GM21360 (cell line): ENCODE measurements at regions not wholly inside any gene's neighbourhood (a gene's known extent, or its start where the extent isn't known, plus 50 kb on each side); places are given as distances from the start of the nearest gene placed in this dataset.

ENCODE experiments used
- ATAC-seq: cut with Tn5 transposase; IDR thresholded peaks from one replicate; pipeline ENCODE4 v1.9.1; 2021; ENCODE audit warnings: mild to moderate bottlenecking, moderate library complexity; ENCODE audit not compliant: unreplicated experiment

DNA sequence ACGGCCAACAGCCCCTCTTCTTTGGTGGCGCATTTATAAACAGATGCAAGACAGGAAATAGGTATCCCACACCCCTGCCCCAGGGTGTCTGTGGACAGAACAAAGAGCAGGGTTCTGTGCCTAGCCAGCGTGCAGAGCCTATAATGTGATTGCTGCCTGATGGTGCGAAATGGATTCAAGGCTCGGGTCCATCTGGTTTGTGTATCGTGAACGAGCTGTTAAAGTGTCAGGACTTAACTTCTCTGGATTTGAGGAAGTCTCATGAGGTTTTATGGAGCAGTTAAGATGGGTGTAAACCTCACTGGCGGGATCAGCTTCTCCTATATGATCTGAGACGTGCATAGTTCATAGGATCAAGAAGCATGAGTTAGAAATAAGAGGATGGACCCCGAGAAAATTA, 388.7 kb upstream of the TBX3 start:
- ATAC-seq = no peak

GRCh38 chr12:115070313-115070712, 386.3 kb upstream of the TBX3 start:
- no peak for ATAC-seq

DNA sequence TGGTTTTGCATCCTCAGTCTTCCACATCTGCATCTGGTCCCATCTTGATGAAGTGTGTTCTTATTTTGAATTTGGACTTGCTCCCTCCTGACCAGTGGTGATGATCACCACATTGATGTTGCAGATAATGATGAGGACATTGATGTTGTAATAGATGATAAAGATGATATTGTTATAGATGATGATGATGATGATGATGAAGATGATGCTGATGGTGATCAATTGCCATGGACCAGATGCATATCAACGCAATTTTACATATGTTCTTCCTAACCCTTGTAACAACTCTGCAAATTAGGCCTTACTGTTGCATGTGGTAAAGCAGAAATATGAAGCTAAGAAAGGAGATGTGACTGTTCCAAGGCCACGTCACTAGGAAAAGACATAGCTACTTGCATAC, 380.3 kb upstream of the TBX3 start:
- ATAC-seq = no peak

GRCh38 chr12:115062741-115063140, 378.8 kb upstream of the TBX3 start:
- no peak for ATAC-seq

GRCh38 chr12:115060477-115061168, 376.6 kb upstream of the TBX3 start:
- no peak for ATAC-seq

DNA sequence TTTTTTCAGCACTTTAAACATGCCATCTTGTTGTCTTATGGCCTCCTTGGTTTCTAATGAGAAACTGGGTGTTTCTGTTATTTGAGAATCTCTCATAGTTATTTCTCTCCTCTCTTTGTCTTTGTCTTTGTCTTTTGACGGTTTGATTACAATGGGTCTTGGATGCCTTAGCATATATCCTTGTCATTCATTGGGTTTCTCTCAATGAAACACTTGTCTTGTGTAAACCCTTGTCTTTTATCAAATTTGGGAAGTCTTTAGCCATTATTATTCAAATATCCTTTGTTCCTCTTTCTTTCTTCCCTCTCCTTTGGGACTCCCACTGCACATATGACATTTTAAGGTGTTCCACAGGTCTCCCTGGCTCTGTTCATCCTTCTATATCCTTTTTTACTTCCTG, 373.5 kb upstream of the TBX3 start:
- ATAC-seq = no peak

GRCh38 chr12:115051378-115051777, 367.4 kb upstream of the TBX3 start:
- no peak for ATAC-seq

- ATAC-seq = no peak
These were observed 365.6 kb upstream of the TBX3 start for GRCh38 chr12:115049614-115050013.

DNA sequence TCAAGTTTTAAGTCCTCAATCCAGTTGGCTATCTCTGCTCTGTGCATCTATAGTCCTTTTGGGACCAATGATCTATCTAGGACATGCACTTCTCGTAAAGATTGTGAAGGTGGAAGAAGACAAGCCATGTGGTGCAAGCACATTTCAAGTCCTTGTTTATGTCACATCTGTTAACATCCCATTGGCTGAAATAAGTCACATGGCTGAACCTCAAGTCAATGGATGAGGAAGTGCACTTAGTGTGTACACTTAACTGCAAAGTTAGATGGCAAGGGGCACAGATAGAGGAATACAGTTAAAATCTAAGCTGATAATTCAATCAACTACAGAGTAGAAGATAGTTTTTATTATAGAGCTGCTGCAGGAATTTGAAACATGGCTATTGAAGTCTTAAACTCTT, 362.8 kb upstream of the TBX3 start:
- no peak for ATAC-seq

DNA sequence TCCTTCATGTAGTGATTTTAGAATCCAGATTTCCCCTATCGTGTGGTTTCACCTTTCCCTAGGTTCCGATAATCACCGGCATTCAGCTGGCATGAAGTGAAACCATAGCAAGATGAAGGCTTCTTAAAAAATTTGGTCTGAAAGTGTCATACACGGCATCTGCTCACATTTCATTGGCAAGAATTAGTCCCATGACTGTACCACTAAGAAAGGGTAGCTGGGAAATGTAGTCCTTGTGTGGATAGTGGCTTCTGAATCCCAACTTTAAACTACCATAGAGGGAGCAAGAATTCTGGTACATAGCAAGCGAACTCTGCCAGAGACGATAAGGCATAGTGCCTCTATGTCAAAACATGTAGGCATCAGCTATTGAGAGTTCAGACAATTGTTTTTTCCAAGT, 360.1 kb upstream of the TBX3 start:
- ATAC-seq = no peak

DNA sequence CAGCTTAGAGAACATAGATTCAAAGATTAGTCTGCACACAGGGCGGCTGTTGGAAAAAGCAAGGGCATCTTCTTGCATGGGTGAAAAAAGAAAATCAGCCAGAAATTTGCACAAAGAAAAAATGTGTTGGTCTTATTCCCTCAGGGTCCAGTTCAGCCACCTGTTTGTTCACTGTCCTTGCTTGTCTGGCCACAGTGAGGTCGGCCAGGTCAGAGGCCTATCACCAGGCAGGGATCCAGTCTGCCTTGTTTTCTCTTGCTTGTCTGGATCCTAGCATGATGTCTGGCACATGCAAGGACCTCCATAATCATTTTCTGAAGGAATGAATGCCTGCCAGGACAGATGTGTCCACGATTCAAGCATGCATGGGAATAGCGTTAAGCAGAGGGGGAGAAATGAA, 359.1 kb upstream of the TBX3 start:
- ATAC-seq = no peak

GRCh38 chr12:115042341-115042740, 358.4 kb upstream of the TBX3 start:
- no peak for ATAC-seq

- ATAC-seq = no peak
These were observed 353.9 kb upstream of the TBX3 start for GRCh38 chr12:115037830-115038229.

DNA sequence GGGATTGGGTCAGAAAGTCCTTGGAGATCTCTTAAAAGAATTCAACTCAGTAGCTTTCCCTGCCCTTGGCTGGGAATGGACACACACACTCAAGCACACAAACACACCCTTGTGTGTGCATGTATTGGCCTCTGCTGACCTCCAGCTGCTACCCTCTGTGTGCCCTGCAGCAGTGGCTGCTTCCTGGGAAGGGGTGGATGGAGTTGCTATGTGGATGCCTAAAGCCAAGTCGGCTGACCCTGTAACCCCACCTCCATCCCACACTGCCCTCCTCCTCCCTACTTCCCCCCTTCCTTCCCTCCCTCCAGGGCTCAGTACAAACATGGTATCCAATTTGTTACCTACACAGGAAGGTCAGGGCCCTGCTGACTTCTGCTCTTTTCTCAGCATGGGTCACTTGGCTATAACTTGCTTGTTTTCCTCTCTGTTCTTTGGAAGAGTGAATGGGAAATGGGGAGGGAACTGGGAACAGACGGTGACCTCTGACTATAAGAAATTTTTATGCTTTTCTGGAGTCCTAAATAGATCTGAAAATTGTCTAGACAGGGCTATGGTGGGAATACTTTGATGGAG, 351.6 kb upstream of the TBX3 start:
- no peak for ATAC-seq

DNA sequence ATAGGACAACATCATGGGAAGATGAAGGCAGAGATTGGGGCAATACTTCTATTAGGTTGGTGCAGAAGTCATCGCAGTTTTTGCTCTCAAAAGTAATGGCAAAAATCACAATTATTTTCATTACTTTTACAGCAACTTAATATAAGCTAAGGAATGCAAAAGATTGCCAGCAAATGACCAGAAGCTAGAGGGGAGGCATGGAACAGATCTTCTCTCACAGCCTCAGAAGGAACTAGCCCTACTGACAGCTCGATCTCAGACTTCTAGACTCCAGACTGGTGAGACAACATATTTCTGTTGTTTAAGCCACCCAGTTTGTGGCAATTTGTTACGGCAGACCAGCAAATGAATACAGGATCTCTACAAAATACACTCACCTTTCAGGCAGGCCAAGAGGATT, 348.5 kb upstream of the TBX3 start:
- no peak for ATAC-seq

GRCh38 chr12:115030017-115030416, 346.0 kb upstream of the TBX3 start:
- ATAC-seq = no peak

- ATAC-seq = no peak
These were observed 340.6 kb upstream of the TBX3 start for GRCh38 chr12:115024531-115024930.

- no peak for ATAC-seq
These were observed 339.6 kb upstream of the TBX3 start for GRCh38 chr12:115023279-115024265.

DNA sequence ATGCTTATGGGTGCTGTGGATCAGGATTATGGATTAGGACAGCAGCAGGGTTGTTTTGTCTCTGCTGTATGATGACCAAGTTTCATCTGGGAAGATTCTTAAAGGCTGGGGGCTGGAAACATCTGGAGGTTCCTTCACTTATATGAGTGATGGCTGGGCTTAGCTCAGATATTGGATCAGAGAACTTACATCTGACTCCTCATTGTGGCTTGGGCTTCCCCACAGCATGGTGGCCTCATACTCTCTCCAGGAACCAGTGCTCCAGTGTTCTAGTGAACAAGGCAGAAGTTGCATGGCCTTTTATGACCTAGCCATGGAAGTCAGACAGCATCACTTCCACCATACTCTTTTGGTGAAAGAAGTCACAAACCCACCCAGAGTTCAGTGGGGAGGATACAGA, 336.1 kb upstream of the TBX3 start:
- ATAC-seq = no peak

DNA sequence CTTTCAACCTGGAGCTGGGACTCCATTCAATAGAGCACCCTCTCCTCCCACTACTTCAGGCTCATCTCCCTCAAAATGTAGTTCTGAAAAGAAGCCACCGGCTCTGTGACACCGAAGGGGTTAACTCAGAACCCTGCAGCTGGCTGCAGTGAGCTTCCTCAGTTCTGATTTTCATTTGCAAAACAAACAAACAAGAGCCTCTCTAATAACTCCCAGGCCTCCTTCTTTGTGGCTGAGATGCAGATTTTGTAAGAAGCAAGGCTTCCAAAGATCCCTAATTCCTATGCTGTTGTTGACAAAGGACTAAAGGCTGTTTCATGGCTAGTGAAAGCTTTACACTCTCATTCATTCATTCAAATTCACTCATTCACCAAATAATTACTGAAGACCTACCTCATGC, 333.4 kb upstream of the TBX3 start:
- no peak for ATAC-seq

GRCh38 chr12:115013236-115013981, 329.4 kb upstream of the TBX3 start:
- no peak for ATAC-seq
